K562 (cell line): ENCODE measurements at regions not wholly inside any gene's neighbourhood (a gene's known extent, or its start where the extent isn't known, plus 50 kb on each side); places are given as distances from the start of the nearest gene placed in this dataset.

Experiments used
- ATAC-seq: fragments of 200-7000 bp; cut with Tn5 transposase; 3 replicates; pipeline ENCODE4 v1.9.1; 2020; ENCODE audit warnings: moderate library complexity
- BruUV-seq: library from RNA; stranded (reverse); fragments of 400-500 nt; replicated peaks from 2 replicates; lab custom pipeline; 2021; lab: Mats Ljungman, UMichigan
- CTCF ChIA-PET: fragments of 300-600 bp; formaldehyde crosslinking; extraction: SDS; loops from one replicate; lab custom pipeline; 2021; ENCODE audit warnings: low intra/inter-chr PET ratio; lab: Yijun Ruan, JAX
- POLR2A ChIA-PET: fragments of 300-600, 350-650 bp; sonication (Branson Sonifier 250); formaldehyde crosslinking; extraction: SDS; loops from one replicate; lab custom pipeline; 2021; ENCODE audit warnings: antibody characterized with exemption, inconsistent platforms; lab: Yijun Ruan, JAX
- DNase-seq, 4 experiments: peaks; one replicate each; pipeline versions ENCODE4 v3.0.0 to v3.0.0-alpha.2; 2011 to 2018; ENCODE audit warnings: low spot score in 3 of 4, mixed read lengths in 3 of 4; ENCODE audit errors: extremely low read depth in 1 of 4
- FAIRE-seq: peaks from 2 replicates; lab custom pipeline; 2011; peaks lifted over from hg19 to GRCh38; lab: Jason Lieb, UNC
- H2AFZ ChIP-seq: 2 replicates; pipeline ENCODE4 v1.6.0; 2011; ENCODE audit warnings: low read depth, low read length, control low read depth, inconsistent platforms
- H3K27ac ChIP-seq: fragments of 200-600 bp; 3 replicates; pipeline ENCODE4 v1.8.0; 2011; ENCODE audit warnings: low read depth, mild to moderate bottlenecking, control low read depth, inconsistent platforms, low read length, moderate library complexity, mixed read lengths; ENCODE audit errors: extremely low read depth
- H3K27me3 ChIP-seq, 2 experiments: fragments of 300-600 bp in 1 of 2; 2 replicates in 1 of 2; 3 replicates in 1 of 2; pipeline versions ENCODE4 v1.6.0 to v1.8.0; 2011; ENCODE audit warnings: inconsistent platforms in 2 of 2, low read length in 2 of 2, mild to moderate bottlenecking in 1 of 2, mixed read lengths in 1 of 2, moderate library complexity in 1 of 2; ENCODE audit not compliant: control insufficient read depth in 2 of 2, insufficient read depth in 2 of 2
- H3K36me3 ChIP-seq: fragments of 300-600 bp; 3 replicates; pipeline ENCODE4 v1.8.0; 2011; ENCODE audit warnings: mild to moderate bottlenecking, low read length, inconsistent platforms; ENCODE audit not compliant: control insufficient read depth, insufficient read depth
- H3K4me1 ChIP-seq, 2 experiments: fragments of 200-600 bp in 1 of 2; replicated peaks in 1 of 2; 2 replicates in 1 of 2; 3 replicates in 1 of 2; pipeline versions ENCODE4 v1.5.1 to v1.8.0; 2011; ENCODE audit warnings: inconsistent platforms in 2 of 2, low read length in 2 of 2, mild to moderate bottlenecking in 1 of 2, mixed read lengths in 1 of 2, moderate library complexity in 1 of 2; ENCODE audit not compliant: control insufficient read depth in 2 of 2, insufficient read depth in 2 of 2
- H3K4me2 ChIP-seq: 2 replicates; pipeline ENCODE4 v1.6.1; 2011; ENCODE audit warnings: low read length, control low read depth, inconsistent platforms, mixed read lengths; ENCODE audit not compliant: insufficient read depth
- H3K4me3 ChIP-seq: fragments of 200-600 bp; sonication (generic), shearing (Covaris generic); 2 replicates; pipeline ENCODE4 v1.5.1; 2016; ENCODE audit warnings: control low read depth, inconsistent platforms
- H3K79me2 ChIP-seq: fragments of 200-600 bp; 3 replicates; pipeline ENCODE4 v1.8.0; 2011; ENCODE audit warnings: low read length, inconsistent platforms; ENCODE audit not compliant: control insufficient read depth, insufficient read depth
- H3K9ac ChIP-seq, 2 experiments: 2 replicates each; pipeline versions ENCODE4 v1.6.0 to v1.6.1; 2011; ENCODE audit warnings: low read depth in 2 of 2, low read length in 2 of 2, control low read depth in 1 of 2, inconsistent platforms in 1 of 2, mild to moderate bottlenecking in 1 of 2, mixed read lengths in 1 of 2; ENCODE audit not compliant: insufficient read depth in 1 of 2
- H3K9me1 ChIP-seq: one replicate; pipeline ENCODE4 v1.6.0; 2011; ENCODE audit warnings: inconsistent platforms, mild to moderate bottlenecking, low read length, moderate library complexity; ENCODE audit not compliant: control insufficient read depth, insufficient read depth
- H3K9me3 ChIP-seq: replicated peaks from 2 replicates; pipeline ENCODE4 v1.5.1; 2011; ENCODE audit warnings: low read depth, low read length, inconsistent platforms; ENCODE audit not compliant: control insufficient read depth, insufficient read depth
- H4K20me1 ChIP-seq: replicated peaks from 2 replicates; pipeline ENCODE4 v1.6.1; 2011; ENCODE audit warnings: low read length, inconsistent platforms, mixed read lengths; ENCODE audit not compliant: control insufficient read depth, insufficient read depth
- BRD9 ChIP-seq: fragments of 450-650 bp; IDR thresholded peaks from 2 replicates; pipeline ENCODE4 v1.6.1; 2018; ENCODE audit warnings: low read depth; ENCODE audit not compliant: partially characterized antibody
- E4F1 ChIP-seq: fragments of 250-450 bp; sonication (Bioruptor Pico); IDR thresholded peaks from 2 replicates; pipeline ENCODE4 v1.5.0; 2021; ENCODE audit warnings: mild to moderate bottlenecking, borderline replicate concordance
- EGR1 ChIP-seq: fragments of 450-650 bp; conservative IDR thresholded peaks from 2 replicates; pipeline ENCODE4 v1.6.1; 2017; ENCODE audit warnings: mild to moderate bottlenecking
- KLF13 ChIP-seq: fragments of 450-650 bp; IDR thresholded peaks from 2 replicates; pipeline ENCODE4 v1.6.1; 2016; ENCODE audit warnings: missing genetic modification characterization, low read depth, mild to moderate bottlenecking, missing compliant biosample characterization, moderate library complexity, borderline replicate concordance
- KLF16 ChIP-seq: IDR thresholded peaks from 2 replicates; pipeline ENCODE4 v1.6.1; 2016; ENCODE audit warnings: antibody characterized with exemption
- PBX2 ChIP-seq, 2 experiments: IDR thresholded peaks in 1 of 2; conservative IDR thresholded peaks in 1 of 2; 2 replicates each; pipeline ENCODE4 v1.6.1; 2016; ENCODE audit warnings: low read depth in 2 of 2, mild to moderate bottlenecking in 1 of 2, missing compliant biosample characterization in 1 of 2, missing genetic modification characterization in 1 of 2, moderate library complexity in 1 of 2
- PHF8 ChIP-seq: fragments of 200-600 bp; sonication (generic); IDR thresholded peaks from 2 replicates; pipeline ENCODE4 v1.6.1; 2012; ENCODE audit warnings: mixed run types, mild to moderate bottlenecking, inconsistent platforms, low read length, moderate library complexity, borderline replicate concordance
- STAT5A ChIP-seq: IDR thresholded peaks from 2 replicates; pipeline ENCODE4 v1.6.1; 2012; ENCODE audit warnings: low read length, inconsistent platforms, borderline replicate concordance
- ZNF41 ChIP-seq: fragments of 250-450 bp; sonication (Bioruptor Pico); conservative IDR thresholded peaks from 2 replicates; pipeline ENCODE4 v1.4.0; 2020; ENCODE audit warnings: mild to moderate bottlenecking
- ZNF830 ChIP-seq: fragments of 250-450 bp; sonication (Bioruptor Pico); IDR thresholded peaks from 2 replicates; pipeline ENCODE4 v1.5.0; 2021; ENCODE audit warnings: mild to moderate bottlenecking
- WGBS: fragments of 100-300 bp; shearing (Covaris generic); methylation state at CpG from one replicate; pipeline ENCODE4 v1.1.6; 2016; ENCODE audit warnings: low coverage, mixed read lengths; ENCODE audit not compliant: insufficient coverage; ENCODE audit errors: missing lambda C conversion rate; 5-methylcytosine and 5-hydroxymethylcytosine counted together
- in situ Hi-C: fragments of 300-500 bp; cut with MboI; formaldehyde crosslinking; loops from 4 replicates; pipeline ENCODE4 v1.15.0; 2018; ENCODE audit warnings: inconsistent platforms, mixed read lengths
- intact Hi-C: fragments of 100-400 bp; cut with micrococcal nuclease; formaldehyde crosslinking; loops from 2 replicates; pipeline ENCODE4 v1.14.2; 2022

DNA sequence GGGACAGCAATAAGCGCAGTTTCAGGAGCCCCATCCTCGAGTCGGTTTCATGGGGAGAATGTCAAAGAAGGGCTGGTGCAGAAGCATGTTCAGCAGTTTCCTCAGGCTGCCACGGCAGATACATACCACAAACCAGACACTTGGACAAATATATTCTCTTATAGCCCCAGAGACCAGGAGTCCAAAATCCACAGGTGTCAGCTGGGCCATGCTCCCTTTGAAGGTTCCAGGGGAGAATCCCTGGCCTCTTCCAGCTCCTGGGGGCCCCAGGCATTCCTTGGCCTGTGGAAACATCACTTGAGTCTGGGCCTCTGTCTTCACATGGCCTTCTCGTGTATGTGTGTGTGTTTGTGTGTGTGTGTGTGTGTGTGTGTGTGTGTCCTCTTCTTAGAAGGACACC is 164.1 kb downstream of the UQCRFS1 start (continued):
- no peak for TF ChIP-seq PHF8

DNA sequence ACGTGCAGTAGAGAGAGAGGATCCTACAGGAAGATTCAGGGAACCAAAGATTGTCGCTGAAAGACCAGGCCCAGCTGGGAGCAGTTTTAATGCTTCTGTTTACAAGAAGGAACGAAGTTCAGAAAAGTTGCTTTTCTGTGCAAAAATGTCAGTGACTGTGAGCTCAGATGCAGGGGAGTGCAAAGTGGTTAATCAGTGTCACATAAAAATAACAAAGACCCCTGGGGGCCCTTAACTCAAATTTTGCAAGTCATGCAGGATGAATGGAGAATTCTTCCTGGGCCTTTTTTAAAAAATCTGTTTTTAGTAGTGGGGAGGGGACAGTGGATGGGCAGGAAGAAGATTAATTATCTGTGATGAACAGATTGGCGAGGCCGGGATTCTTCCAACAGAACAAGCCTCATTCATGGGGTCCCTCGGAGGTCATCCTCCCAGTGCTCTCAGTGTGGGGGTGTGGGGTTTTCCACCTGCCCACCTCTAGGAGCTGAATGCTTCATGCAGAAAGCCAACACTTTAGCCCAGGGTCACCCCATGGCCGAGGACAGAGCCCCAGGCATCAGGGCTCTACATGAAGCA is 167.2 kb downstream of the UQCRFS1 start:
- Histone ChIP-seq H3K9ac (no peak overlapping the region), H3K4me1 (no peaks in the 10 kb centered on the region; a peak in 1 of 5 replicates), H2AFZ (no peak overlapping the region), H3K27ac (no peak overlapping the region), H3K36me3 (no peaks in the 10 kb centered on the region), H4K20me1 (no peaks in the 10 kb centered on the region), H3K4me2 (no peak overlapping the region), H3K9me1 (no peaks in the 10 kb centered on the region), H3K4me3 (no peak overlapping the region), H3K9me3 (no peaks in the 10 kb centered on the region), H3K79me2 (no peaks in the 10 kb centered on the region), H3K27me3 (peaks cover 0 to 10% of the 10 kb centered on the region in 2 experiments; a peak in 2 of 5 replicates)
- CTCF ChIA-PET: no interaction called here
- no peak for FAIRE-seq
- no TSS peak for BruUV-seq
- WGBS: 0% methylated on average over 7 of the region's 7 CpGs
- TF ChIP-seq STAT5A: no peak
- TF ChIP-seq KLF16: no peak
- no peak for TF ChIP-seq ZNF830 (CRISPR knock-in tag)
- TF ChIP-seq EGR1: no peak
- TF ChIP-seq ZNF41 (CRISPR knock-in tag): no peak
- TF ChIP-seq BRD9: no peak
- TF ChIP-seq E4F1 (CRISPR knock-in tag): no peak
- no peak for TF ChIP-seq PBX2 (CRISPR knock-in tag; IDR thresholded peaks at IDR 0.05; ENCODE audit: low read depth)
- no peak for TF ChIP-seq PBX2 (tag; conservative IDR thresholded peaks at IDR 0.05; ENCODE audit: low read depth)
- TF ChIP-seq KLF13 (tag): no peak
- in situ Hi-C loops: no loop called here
- DNase-seq: no peak
- ATAC-seq: no peak
- intact Hi-C loops: no loop called here
- POLR2A ChIA-PET: no interaction called here
